Vagina (tissue), 2 donors: ENCODE measurements at regions not wholly inside any gene's neighbourhood (a gene's known extent, or its start where the extent isn't known, plus 50 kb on each side); places are given as distances from the start of the nearest gene placed in this dataset.

Experiments
- POLR2A ChIP-seq, 2 donors: fragments of 450-650 bp; IDR thresholded peaks; one replicate each; pipeline ENCODE4 v1.6.1; 2017; ENCODE audit warnings: antibody characterized with exemption in 2 of 2, mild to moderate bottlenecking in 2 of 2, moderate library complexity in 2 of 2
- TF ChIP-seq, protein P1 (sequence below), 3 experiments: fragments of 450-650 bp in 2 of 3; fragments of 200-600 bp in 1 of 3; sonication (generic) in 1 of 3; IDR thresholded peaks; one replicate each; pipeline ENCODE4 v1.5.1; 2017 to 2019; ENCODE audit warnings: antibody characterized with exemption in 3 of 3, mild to moderate bottlenecking in 2 of 3, moderate library complexity in 2 of 3

DNA sequence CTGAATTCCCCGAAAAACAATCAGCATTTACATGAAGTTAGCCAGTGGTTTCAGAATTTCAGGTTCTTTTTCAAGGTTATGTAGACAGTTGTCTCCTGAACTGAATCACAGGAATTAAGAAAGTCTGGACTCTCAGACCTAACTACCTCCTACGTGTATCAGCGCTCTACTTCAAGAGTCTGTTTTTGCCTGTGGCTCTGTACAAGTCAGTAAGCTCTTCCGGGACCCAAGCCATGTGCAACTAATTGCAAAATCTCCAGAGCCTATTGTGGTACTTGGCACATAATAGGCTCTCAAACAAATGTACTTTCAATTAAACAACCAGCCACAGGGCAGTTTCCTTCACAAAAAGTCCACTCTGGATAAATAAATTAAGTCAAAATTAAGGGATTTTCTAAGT lies 414.2 kb downstream of the PDCD6IP start:
- TF ChIP-seq, protein P1, sequence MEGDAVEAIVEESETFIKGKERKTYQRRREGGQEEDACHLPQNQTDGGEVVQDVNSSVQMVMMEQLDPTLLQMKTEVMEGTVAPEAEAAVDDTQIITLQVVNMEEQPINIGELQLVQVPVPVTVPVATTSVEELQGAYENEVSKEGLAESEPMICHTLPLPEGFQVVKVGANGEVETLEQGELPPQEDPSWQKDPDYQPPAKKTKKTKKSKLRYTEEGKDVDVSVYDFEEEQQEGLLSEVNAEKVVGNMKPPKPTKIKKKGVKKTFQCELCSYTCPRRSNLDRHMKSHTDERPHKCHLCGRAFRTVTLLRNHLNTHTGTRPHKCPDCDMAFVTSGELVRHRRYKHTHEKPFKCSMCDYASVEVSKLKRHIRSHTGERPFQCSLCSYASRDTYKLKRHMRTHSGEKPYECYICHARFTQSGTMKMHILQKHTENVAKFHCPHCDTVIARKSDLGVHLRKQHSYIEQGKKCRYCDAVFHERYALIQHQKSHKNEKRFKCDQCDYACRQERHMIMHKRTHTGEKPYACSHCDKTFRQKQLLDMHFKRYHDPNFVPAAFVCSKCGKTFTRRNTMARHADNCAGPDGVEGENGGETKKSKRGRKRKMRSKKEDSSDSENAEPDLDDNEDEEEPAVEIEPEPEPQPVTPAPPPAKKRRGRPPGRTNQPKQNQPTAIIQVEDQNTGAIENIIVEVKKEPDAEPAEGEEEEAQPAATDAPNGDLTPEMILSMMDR (IDR thresholded peaks at IDR 0.05), result no peak
- no peak for TF ChIP-seq POLR2A (IDR thresholded peaks at IDR 0.05)
